ENCODE measurements at regions not wholly inside any gene's neighbourhood (a gene's known extent, or its start where the extent isn't known, plus 50 kb on each side); places are given as distances from the start of the nearest gene placed in this dataset.
A peak's percentile ranks its signal among the peaks of the same experiment; 100 is the strongest.

DNA sequence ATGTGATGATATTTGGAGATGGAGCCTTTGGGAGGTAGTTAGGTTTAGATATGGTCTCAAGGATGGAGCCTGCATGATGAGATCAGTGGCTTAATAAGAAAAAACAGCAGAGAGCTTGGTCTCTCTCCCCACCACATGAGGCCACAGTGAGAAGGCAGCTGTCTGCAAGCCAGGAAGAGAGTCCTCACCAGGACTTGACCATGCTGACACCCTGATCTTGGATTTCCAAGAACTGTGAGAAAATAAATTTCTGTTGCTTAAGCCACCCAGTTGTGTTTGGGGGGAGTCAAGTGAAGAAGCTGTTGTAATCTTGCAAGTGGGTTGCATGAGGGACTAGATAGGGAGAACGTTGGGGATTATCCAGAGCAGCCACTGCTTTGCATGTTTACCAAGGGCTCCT lies 62.3 kb upstream of the TNFAIP8L3 start:
- no peak overlapping the region for H3K9ac ChIP-seq (ENCODE audit: insufficient read depth in 1 of 2, low read length in 2 of 2)
- H3K9me3 ChIP-seq (ENCODE audit: control insufficient read depth in 4 of 4, insufficient read depth in 3 of 4, low read length in 3 of 4), result no peaks in the 10 kb centered on the region
- peaks cover 0 to 3% (median 3%) of the 10 kb centered on the region in 3 donors for H3K27me3 ChIP-seq (ENCODE audit: control insufficient read depth in 3 of 3, insufficient read depth in 3 of 3, low read length in 2 of 3)
- H3K27ac ChIP-seq (ENCODE audit: low read depth in 1 of 2, low read length in 1 of 2), result no peak overlapping the region
- WGBS, 2 donors, result 84 to 94% methylated on average over 1 of the region's 1 CpG
- ATAC-seq (ENCODE audit: insufficient read depth, low FRiP score) (no peak), DNase-seq (no peak)
- no peak for TF ChIP-seq CTCF (IDR thresholded peaks at IDR 0.05; ENCODE audit: control extremely low read depth, extremely low read depth)
- H3K4me1 ChIP-seq (ENCODE audit: control insufficient read depth in 5 of 5, insufficient read depth in 5 of 5, low read length in 5 of 5), result no peaks in the 10 kb centered on the region
- H3K4me3 ChIP-seq, result no peak overlapping the region
- no peaks in the 10 kb centered on the region for H3K36me3 ChIP-seq (ENCODE audit: control insufficient read depth in 4 of 4, insufficient read depth in 4 of 4, low read length in 4 of 4)

DNA sequence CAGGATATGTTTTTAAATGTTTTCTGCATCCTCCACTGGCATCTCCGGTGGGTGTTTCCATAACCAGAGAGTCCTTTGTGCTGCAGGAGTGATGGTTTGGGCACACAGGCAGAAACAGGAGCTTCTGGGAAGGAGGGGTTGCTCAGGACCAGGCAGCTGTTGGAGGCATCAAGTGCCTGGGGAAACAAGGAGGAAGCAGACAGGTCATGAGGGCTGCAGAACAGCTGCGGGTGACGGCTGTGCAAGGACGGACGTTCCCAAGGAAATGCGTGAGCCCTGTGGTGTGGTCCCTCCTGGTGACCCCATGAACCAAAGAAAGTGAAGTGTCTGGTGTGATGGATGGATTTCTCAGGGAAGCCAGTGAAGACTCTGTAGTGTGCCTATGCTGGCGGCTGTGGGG lies 61.2 kb upstream of the TNFAIP8L3 start:
- peaks cover 0 to 3% (median 3%) of the 10 kb centered on the region in 3 donors for H3K27me3 ChIP-seq (ENCODE audit: control insufficient read depth in 3 of 3, insufficient read depth in 3 of 3, low read length in 2 of 3)
- H3K4me3 ChIP-seq, result no peak overlapping the region
- WGBS, 2 donors, result 36 to 48% methylated on average over 7 of the region's 7 CpGs
- no peaks in the 10 kb centered on the region for H3K9me3 ChIP-seq (ENCODE audit: control insufficient read depth in 4 of 4, insufficient read depth in 3 of 4, low read length in 3 of 4)
- ATAC-seq (ENCODE audit: insufficient read depth, low FRiP score), result no peak
- no peak overlapping the region for H3K27ac ChIP-seq (ENCODE audit: low read depth in 1 of 2, low read length in 1 of 2)
- H3K4me1 ChIP-seq (ENCODE audit: control insufficient read depth in 5 of 5, insufficient read depth in 5 of 5, low read length in 5 of 5), result no peaks in the 10 kb centered on the region
- no peak overlapping the region for H3K9ac ChIP-seq (ENCODE audit: insufficient read depth in 1 of 2, low read length in 2 of 2)
- H3K36me3 ChIP-seq (ENCODE audit: control insufficient read depth in 4 of 4, insufficient read depth in 4 of 4, low read length in 4 of 4), result no peaks in the 10 kb centered on the region
- DNase-seq, result peak in 1 of 3 donors; percentile 19
- no peak for TF ChIP-seq CTCF (IDR thresholded peaks at IDR 0.05; ENCODE audit: control extremely low read depth, extremely low read depth)

GRCh38 chr15:51155016-51155580 lies 60.4 kb upstream of the TNFAIP8L3 start:
- no peaks in the 10 kb centered on the region for H3K36me3 ChIP-seq (ENCODE audit: control insufficient read depth in 4 of 4, insufficient read depth in 4 of 4, low read length in 4 of 4)
- H3K27ac ChIP-seq (ENCODE audit: low read depth in 1 of 2, low read length in 1 of 2), result no peak overlapping the region
- WGBS, 2 donors, result 82 to 90% methylated on average over 9 of the region's 9 CpGs
- H3K9ac ChIP-seq (ENCODE audit: insufficient read depth in 1 of 2, low read length in 2 of 2), result no peak overlapping the region
- ATAC-seq (ENCODE audit: insufficient read depth, low FRiP score) (no peak), DNase-seq (no peak)
- TF ChIP-seq CTCF (IDR thresholded peaks at IDR 0.05; ENCODE audit: control extremely low read depth, extremely low read depth), result no peak
- H3K4me1 ChIP-seq (ENCODE audit: control insufficient read depth in 5 of 5, insufficient read depth in 5 of 5, low read length in 5 of 5), result no peaks in the 10 kb centered on the region
- no peak overlapping the region for H3K4me3 ChIP-seq
- H3K9me3 ChIP-seq (ENCODE audit: control insufficient read depth in 4 of 4, insufficient read depth in 3 of 4, low read length in 3 of 4), result no peaks in the 10 kb centered on the region
- peaks cover 0 to 3% (median 3%) of the 10 kb centered on the region in 3 donors for H3K27me3 ChIP-seq (ENCODE audit: control insufficient read depth in 3 of 3, insufficient read depth in 3 of 3, low read length in 2 of 3)

All from lung (tissue), 11 donors.